K562 (cell line): ENCODE measurements at regions not wholly inside any gene's neighbourhood (a gene's known extent, or its start where the extent isn't known, plus 50 kb on each side); places are given as distances from the start of the nearest gene placed in this dataset.
A peak's percentile ranks its signal among the peaks of the same experiment; 100 is the strongest.

Experiments
- CHD1 ChIP-seq: fragments of 200-600 bp; sonication (generic); IDR thresholded peaks from one replicate; pipeline ENCODE4 v1.6.1; 2012; ENCODE audit warnings: mild to moderate bottlenecking, moderate library complexity, low read length, inconsistent platforms
- E2F1 ChIP-seq: sonication (generic); formaldehyde crosslinking; IDR thresholded peaks from 2 replicates; pipeline ENCODE4 v1.8.1; 2023; ENCODE audit warnings: mild to moderate bottlenecking, missing genetic modification reagents, moderate library complexity
- FIP1L1 ChIP-seq: fragments of 200-400 bp; formaldehyde crosslinking; IDR thresholded peaks from 2 replicates; pipeline ENCODE4 v1.6.1; 2018; ENCODE audit warnings: mild to moderate bottlenecking, low read depth, low read length; ENCODE audit not compliant: poor library complexity, severe bottlenecking
- HCFC1 ChIP-seq: IDR thresholded peaks from 2 replicates; pipeline ENCODE4 v1.6.1; 2012; ENCODE audit warnings: low read depth, low read length, improper control_type of control experiment
- MGA ChIP-seq: fragments of 450-650 bp; IDR thresholded peaks from 2 replicates; pipeline ENCODE4 v1.6.1; 2016; ENCODE audit warnings: mild to moderate bottlenecking, moderate library complexity
- MYC ChIP-seq, 2 experiments: fragments of 250-450 bp in 1 of 2; sonication (Bioruptor Pico) in 1 of 2; IDR thresholded peaks; 2 replicates each; pipeline versions ENCODE4 v1.5.1 to v1.6.1; 2012 to 2021; ENCODE audit warnings: low read depth in 2 of 2, borderline replicate concordance in 1 of 2, improper control_type of control experiment in 1 of 2, low read length in 1 of 2, mild to moderate bottlenecking in 1 of 2, moderate library complexity in 1 of 2
- NR2C1 ChIP-seq, 2 experiments: fragments of 450-650 bp; IDR thresholded peaks; 2 replicates each; pipeline ENCODE4 v1.6.1; 2017; ENCODE audit warnings: mild to moderate bottlenecking in 2 of 2, antibody characterized with exemption in 1 of 2, inconsistent platforms in 1 of 2, missing compliant biosample characterization in 1 of 2, missing genetic modification characterization in 1 of 2
- SMARCA5 ChIP-seq: fragments of 450-650 bp; IDR thresholded peaks from 2 replicates; pipeline ENCODE4 v1.6.1; 2016
- ZNF263 ChIP-seq: sonication (generic); formaldehyde crosslinking; IDR thresholded peaks from 2 replicates; pipeline ENCODE4 v1.8.0; 2022; ENCODE audit warnings: mild to moderate bottlenecking, missing genetic modification reagents, borderline replicate concordance
- ZNF324 ChIP-seq: fragments of 250-450 bp; sonication (Bioruptor Pico); IDR thresholded peaks from 2 replicates; pipeline ENCODE4 v1.4.0; 2020; ENCODE audit warnings: mild to moderate bottlenecking
- ZNF384 ChIP-seq: IDR thresholded peaks from 2 replicates; pipeline ENCODE4 v1.6.1; 2012; ENCODE audit warnings: low read depth, low read length, improper control_type of control experiment
- ZNF75A ChIP-seq: fragments of 450-650 bp; formaldehyde crosslinking; IDR thresholded peaks from 2 replicates; pipeline ENCODE4 v1.4.0; 2020; ENCODE audit warnings: mild to moderate bottlenecking

GRCh38 chr12:93177208-93178153 is 200.2 kb upstream of the NUDT4 start (continued):
- TF ChIP-seq MGA, result peak; percentile 49; the same call in 1 of the 2 replicates
- TF ChIP-seq ZNF263, result no peak
- TF ChIP-seq SMARCA5, result no peak
- TF ChIP-seq ZNF384, result peak; percentile 64
- TF ChIP-seq FIP1L1, result no peak
- no peak for TF ChIP-seq NR2C1 (IDR thresholded peaks at IDR 0.05)
- TF ChIP-seq NR2C1 (tag; IDR thresholded peaks at IDR 0.05), result no peak
- TF ChIP-seq MYC (IDR thresholded peaks at IDR 0.05; ENCODE audit: low read depth, low read length), result no peak
- TF ChIP-seq MYC (CRISPR knock-in tag; IDR thresholded peaks at IDR 0.05; ENCODE audit: borderline replicate concordance, low read depth), result no peak
- TF ChIP-seq CHD1, result no peak
- no peak for TF ChIP-seq ZNF75A (CRISPR knock-in tag)
- no peak for TF ChIP-seq ZNF324 (CRISPR knock-in tag)
- no peak for TF ChIP-seq E2F1 (CRISPR knock-in tag)
- TF ChIP-seq HCFC1, result no peak
